ENCODE measurements at regions not wholly inside any gene's neighbourhood (a gene's known extent, or its start where the extent isn't known, plus 50 kb on each side); places are given as distances from the start of the nearest gene placed in this dataset.

- no peak for DNase-seq (ENCODE audit: low spot score)
Observed at GRCh38 chr13:71082631-71083030, 784.4 kb downstream of the DACH1 start.

- DNase-seq (ENCODE audit: low spot score): no peak
Observed at GRCh38 chr13:71079638-71080037, 787.4 kb downstream of the DACH1 start.

GRCh38 chr13:71068041-71068440 is 799.0 kb downstream of the DACH1 start:
- no peak for DNase-seq (ENCODE audit: low spot score)

- DNase-seq (ENCODE audit: low spot score): no peak
Observed at GRCh38 chr13:71067165-71067815, 799.7 kb downstream of the DACH1 start.

GRCh38 chr13:71056581-71056980 is 810.4 kb downstream of the DACH1 start:
- DNase-seq (ENCODE audit: low spot score): no peak

GRCh38 chr13:71055644-71056043 is 811.4 kb downstream of the DACH1 start:
- DNase-seq (ENCODE audit: low spot score): no peak

- DNase-seq (ENCODE audit: low spot score): no peak
Observed at GRCh38 chr13:71055047-71055446, 812.0 kb downstream of the DACH1 start.

- DNase-seq (ENCODE audit: low spot score): no peak
Observed at GRCh38 chr13:71054358-71054757, 812.6 kb downstream of the DACH1 start.

- no peak for DNase-seq (ENCODE audit: low spot score)
Observed at GRCh38 chr13:71051573-71051972, 815.4 kb downstream of the DACH1 start.

- DNase-seq (ENCODE audit: low spot score): no peak
Observed at GRCh38 chr13:71046360-71047079, 820.5 kb downstream of the DACH1 start.

- DNase-seq (ENCODE audit: low spot score): no peak
Observed at GRCh38 chr13:71045101-71045500, 821.9 kb downstream of the DACH1 start.

- DNase-seq (ENCODE audit: low spot score): no peak
Observed at GRCh38 chr13:71039440-71039839, 827.6 kb downstream of the DACH1 start.

- no peak for DNase-seq (ENCODE audit: low spot score)
Observed at GRCh38 chr13:71034018-71034417, 833.0 kb downstream of the DACH1 start.

- DNase-seq (ENCODE audit: low spot score): no peak
Observed at GRCh38 chr13:71033026-71033425, 834.0 kb downstream of the DACH1 start.

GRCh38 chr13:71030784-71031183 is 836.2 kb downstream of the DACH1 start:
- no peak for DNase-seq (ENCODE audit: low spot score)

GRCh38 chr13:71028884-71029283 is 838.1 kb downstream of the DACH1 start:
- no peak for DNase-seq (ENCODE audit: low spot score)

- no peak for DNase-seq (ENCODE audit: low spot score)
Observed at GRCh38 chr13:71021825-71022422, 845.1 kb downstream of the DACH1 start.

GRCh38 chr13:71018995-71019394 is 848.0 kb downstream of the DACH1 start:
- DNase-seq (ENCODE audit: low spot score): no peak

GRCh38 chr13:71018544-71018943 is 848.5 kb downstream of the DACH1 start:
- no peak for DNase-seq (ENCODE audit: low spot score)

GRCh38 chr13:71017607-71018006 is 849.4 kb downstream of the DACH1 start:
- DNase-seq (ENCODE audit: low spot score): no peak

- no peak for DNase-seq (ENCODE audit: low spot score)
Observed at GRCh38 chr13:71015516-71015915, 851.5 kb downstream of the DACH1 start.

- DNase-seq (ENCODE audit: low spot score): no peak
Observed at GRCh38 chr13:71015021-71015420, 852.0 kb downstream of the DACH1 start.

- no peak for DNase-seq (ENCODE audit: low spot score)
Observed at GRCh38 chr13:71005919-71006318, 861.1 kb downstream of the DACH1 start.

All from kidney capillary endothelial cell (primary cell).